Prostate gland (tissue), 2 donors: ENCODE measurements at regions not wholly inside any gene's neighbourhood (a gene's known extent, or its start where the extent isn't known, plus 50 kb on each side); places are given as distances from the start of the nearest gene placed in this dataset.

ENCODE experiments used
- DNase-seq: peaks from one replicate; pipeline ENCODE4 v3.0.0-alpha.2; 2019; ENCODE audit warnings: low spot score
- H3K27ac ChIP-seq, 2 donors: fragments of 200-600 bp; sonication (generic); 2 replicates each; pipeline ENCODE4 v1.5.1; 2017 to 2019
- H3K27me3 ChIP-seq: fragments of 200-600 bp; sonication (generic); replicated peaks from 2 replicates; pipeline ENCODE4 v1.5.1; 2019; ENCODE audit not compliant: insufficient read depth
- H3K36me3 ChIP-seq, 2 donors: fragments of 200-600 bp; sonication (generic); 1 replicate in 1 of 2; 2 replicates in 1 of 2; pipeline versions ENCODE4 v1.5.1 to v1.8.1; 2017 to 2019
- H3K4me1 ChIP-seq: fragments of 200-600 bp; sonication (generic); replicated peaks from 2 replicates; pipeline ENCODE4 v1.5.1; 2019
- H3K4me3 ChIP-seq, 2 donors: fragments of 200-600 bp; sonication (generic); 2 replicates each; pipeline ENCODE4 v1.5.1; 2017 to 2019
- H3K9me3 ChIP-seq: fragments of 200-600 bp; sonication (generic); 2 replicates; pipeline ENCODE4 v1.5.1; 2017
- POLR2A ChIP-seq: fragments of 450-650 bp; IDR thresholded peaks from one replicate; pipeline ENCODE4 v1.6.1; 2016; ENCODE audit warnings: antibody characterized with exemption, mild to moderate bottlenecking
- POLR2AphosphoS5 ChIP-seq: sonication (generic); formaldehyde crosslinking; IDR thresholded peaks from one replicate; pipeline ENCODE4 v1.6.1; 2017; ENCODE audit warnings: antibody characterized with exemption
- WGBS: methylation state at CpG from one replicate; pipeline ENCODE4 v1.1.5; 2018; 5-methylcytosine and 5-hydroxymethylcytosine counted together
- intact Hi-C: fragments of 100-400 bp; cut with DNase I; formaldehyde crosslinking; loops from one replicate; pipeline ENCODE4 v1.14.2; 2022
- TF ChIP-seq, protein P1 (sequence below), 4 experiments: fragments of 200-600 bp in 2 of 4; fragments of 450-650 bp in 2 of 4; sonication (generic) in 2 of 4; IDR thresholded peaks; 1 replicate in 3 of 4; 2 replicates in 1 of 4; pipeline ENCODE4 v1.5.1; 2016 to 2019; ENCODE audit warnings: antibody characterized with exemption in 4 of 4, mild to moderate bottlenecking in 2 of 4, moderate library complexity in 2 of 4

- TF ChIP-seq POLR2A (no peak), POLR2AphosphoS5 (no peak)
- TF ChIP-seq, protein P1, sequence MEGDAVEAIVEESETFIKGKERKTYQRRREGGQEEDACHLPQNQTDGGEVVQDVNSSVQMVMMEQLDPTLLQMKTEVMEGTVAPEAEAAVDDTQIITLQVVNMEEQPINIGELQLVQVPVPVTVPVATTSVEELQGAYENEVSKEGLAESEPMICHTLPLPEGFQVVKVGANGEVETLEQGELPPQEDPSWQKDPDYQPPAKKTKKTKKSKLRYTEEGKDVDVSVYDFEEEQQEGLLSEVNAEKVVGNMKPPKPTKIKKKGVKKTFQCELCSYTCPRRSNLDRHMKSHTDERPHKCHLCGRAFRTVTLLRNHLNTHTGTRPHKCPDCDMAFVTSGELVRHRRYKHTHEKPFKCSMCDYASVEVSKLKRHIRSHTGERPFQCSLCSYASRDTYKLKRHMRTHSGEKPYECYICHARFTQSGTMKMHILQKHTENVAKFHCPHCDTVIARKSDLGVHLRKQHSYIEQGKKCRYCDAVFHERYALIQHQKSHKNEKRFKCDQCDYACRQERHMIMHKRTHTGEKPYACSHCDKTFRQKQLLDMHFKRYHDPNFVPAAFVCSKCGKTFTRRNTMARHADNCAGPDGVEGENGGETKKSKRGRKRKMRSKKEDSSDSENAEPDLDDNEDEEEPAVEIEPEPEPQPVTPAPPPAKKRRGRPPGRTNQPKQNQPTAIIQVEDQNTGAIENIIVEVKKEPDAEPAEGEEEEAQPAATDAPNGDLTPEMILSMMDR (IDR thresholded peaks at IDR 0.05) = no peak
- DNase-seq = no peak
- no peak overlapping the region for H3K27ac ChIP-seq
- WGBS = 29% methylated on average over 1 of the region's 1 CpG
- no peaks in the 10 kb centered on the region for H3K4me1 ChIP-seq
- no peaks in the 10 kb centered on the region for H3K9me3 ChIP-seq
- H3K36me3 ChIP-seq = no peaks in the 10 kb centered on the region
- H3K27me3 ChIP-seq = no peaks in the 10 kb centered on the region
- no peak overlapping the region for H3K4me3 ChIP-seq
- intact Hi-C loops = no loop called here
These were observed 557.0 kb downstream of the FLRT2 start for GRCh38 chr14:86086962-86087361.

GRCh38 chr14:86084097-86084496 is 554.2 kb downstream of the FLRT2 start:
- Histone ChIP-seq H3K27me3 (no peaks in the 10 kb centered on the region), H3K4me1 (no peaks in the 10 kb centered on the region), H3K4me3 (no peak overlapping the region), H3K36me3 (no peaks in the 10 kb centered on the region), H3K27ac (no peak overlapping the region), H3K9me3 (no peaks in the 10 kb centered on the region)
- TF ChIP-seq POLR2AphosphoS5 (no peak), POLR2A (no peak)
- TF ChIP-seq, protein P1 (IDR thresholded peaks at IDR 0.05) = no peak
- DNase-seq = no peak
- intact Hi-C loops = no loop called here
- WGBS = 93% methylated on average over 1 of the region's 1 CpG

DNA sequence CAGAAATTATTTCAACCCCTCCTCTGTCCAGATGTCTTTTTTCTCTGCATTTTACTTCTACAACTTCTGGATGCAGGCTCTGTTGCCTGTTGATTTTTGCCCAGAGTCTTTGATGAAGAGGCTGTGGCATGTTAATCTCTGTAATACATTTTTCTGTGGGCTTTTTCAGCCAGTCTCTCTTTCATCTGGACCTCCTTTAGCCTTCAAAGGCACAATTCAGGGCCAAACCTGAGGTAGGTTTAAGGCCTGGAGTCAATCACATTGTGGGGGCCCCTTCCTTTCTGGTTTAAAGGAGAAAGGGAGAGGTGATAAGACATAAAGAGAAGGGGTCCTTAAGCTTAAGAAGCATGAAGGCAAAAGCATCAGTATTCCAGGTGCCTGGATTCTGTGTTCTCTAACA is 553.7 kb downstream of the FLRT2 start:
- no peaks in the 10 kb centered on the region for H3K9me3 ChIP-seq
- no peaks in the 10 kb centered on the region for H3K36me3 ChIP-seq
- no peak overlapping the region for H3K4me3 ChIP-seq
- H3K4me1 ChIP-seq = no peaks in the 10 kb centered on the region
- no peak for DNase-seq
- TF ChIP-seq POLR2A (no peak), POLR2AphosphoS5 (no peak)
- TF ChIP-seq, protein P1 (IDR thresholded peaks at IDR 0.05) = no peak
- no peaks in the 10 kb centered on the region for H3K27me3 ChIP-seq
- no peak overlapping the region for H3K27ac ChIP-seq
- intact Hi-C loops = no loop called here

GRCh38 chr14:86072116-86072894 is 542.4 kb downstream of the FLRT2 start:
- no peaks in the 10 kb centered on the region for H3K36me3 ChIP-seq
- no peak for DNase-seq
- intact Hi-C loops = no loop called here

More at GRCh38 chr14:86072116-86072894, 542.4 kb downstream of the FLRT2 start:
- TF ChIP-seq POLR2A = no peak
- TF ChIP-seq POLR2AphosphoS5 = no peak
- TF ChIP-seq, protein P1 (IDR thresholded peaks at IDR 0.05) = no peak
- Histone ChIP-seq H3K9me3 (no peaks in the 10 kb centered on the region), H3K27me3 (no peaks in the 10 kb centered on the region), H3K4me1 (no peaks in the 10 kb centered on the region), H3K4me3 (no peak overlapping the region), H3K27ac (no peak overlapping the region)
- WGBS = 32% methylated on average over 5 of the region's 5 CpGs
